Esophagus mucosa (tissue), 1 donor: ENCODE measurements at regions not wholly inside any gene's neighbourhood (a gene's known extent, or its start where the extent isn't known, plus 50 kb on each side); places are given as distances from the start of the nearest gene placed in this dataset.

ENCODE experiments used
- ATAC-seq: fragments of 200-7000 bp; cut with Tn5 transposase; one replicate; pipeline ENCODE4 v1.9.1; 2020
- donor health status: DM: yes; HTN: yes; CAD: no.

DNA sequence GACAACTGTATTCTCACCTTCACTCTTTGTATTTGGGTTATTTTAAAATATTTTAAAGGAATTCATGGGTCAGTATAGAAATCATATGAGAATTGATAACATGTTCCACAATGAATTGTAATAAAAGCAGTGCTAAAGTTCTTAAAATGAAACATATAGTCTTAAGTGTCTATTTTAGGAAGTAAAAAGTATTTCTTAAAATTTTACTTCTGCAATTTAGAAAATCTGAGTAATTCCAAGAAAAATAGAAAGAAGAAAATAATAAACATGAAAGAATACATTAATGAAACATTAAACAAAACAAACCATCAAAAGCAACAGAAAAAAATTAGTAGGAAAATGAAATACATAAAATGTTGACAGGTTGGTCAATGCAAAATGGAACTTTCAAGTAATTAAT lies 332.4 kb downstream of the ETS1 start:
- ATAC-seq = no peak

DNA sequence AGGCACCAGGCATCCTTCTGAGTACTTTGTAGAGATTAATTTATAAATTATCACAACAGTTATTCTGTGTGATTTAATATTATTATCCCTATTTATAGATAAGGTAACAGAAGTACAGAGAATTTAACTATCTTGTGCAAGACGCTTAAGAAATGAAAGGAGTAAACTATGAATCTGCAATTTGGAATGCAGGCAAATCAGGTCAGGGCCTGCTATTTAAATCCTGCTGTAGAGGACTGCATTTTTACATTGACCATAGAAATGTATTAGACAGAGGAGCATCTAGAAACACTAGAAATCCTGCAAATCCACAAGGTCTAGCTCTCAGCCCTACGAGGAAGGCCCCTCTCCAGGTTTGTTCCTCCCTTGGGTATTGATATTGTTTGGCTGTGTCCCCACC lies 336.2 kb downstream of the ETS1 start:
- ATAC-seq = no peak

DNA sequence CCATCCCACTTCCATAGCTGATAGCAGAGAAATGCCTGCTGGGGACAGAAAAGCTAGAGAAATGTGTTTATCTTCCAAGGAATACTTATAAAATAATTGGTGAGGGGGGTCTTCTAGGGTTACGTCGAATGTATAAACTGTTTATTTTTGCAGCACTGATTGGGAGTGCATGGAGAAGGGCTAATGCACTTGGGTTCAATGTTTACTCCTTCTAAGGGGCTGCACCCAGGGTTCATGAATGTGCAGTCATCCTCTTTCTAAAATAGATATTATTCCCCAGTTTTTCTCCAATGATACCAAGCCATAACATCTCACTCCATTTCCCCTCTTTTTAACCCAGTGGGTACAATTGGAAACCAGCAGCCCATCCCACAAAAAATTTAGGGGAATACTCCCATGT lies 336.9 kb downstream of the ETS1 start:
- no peak for ATAC-seq

DNA sequence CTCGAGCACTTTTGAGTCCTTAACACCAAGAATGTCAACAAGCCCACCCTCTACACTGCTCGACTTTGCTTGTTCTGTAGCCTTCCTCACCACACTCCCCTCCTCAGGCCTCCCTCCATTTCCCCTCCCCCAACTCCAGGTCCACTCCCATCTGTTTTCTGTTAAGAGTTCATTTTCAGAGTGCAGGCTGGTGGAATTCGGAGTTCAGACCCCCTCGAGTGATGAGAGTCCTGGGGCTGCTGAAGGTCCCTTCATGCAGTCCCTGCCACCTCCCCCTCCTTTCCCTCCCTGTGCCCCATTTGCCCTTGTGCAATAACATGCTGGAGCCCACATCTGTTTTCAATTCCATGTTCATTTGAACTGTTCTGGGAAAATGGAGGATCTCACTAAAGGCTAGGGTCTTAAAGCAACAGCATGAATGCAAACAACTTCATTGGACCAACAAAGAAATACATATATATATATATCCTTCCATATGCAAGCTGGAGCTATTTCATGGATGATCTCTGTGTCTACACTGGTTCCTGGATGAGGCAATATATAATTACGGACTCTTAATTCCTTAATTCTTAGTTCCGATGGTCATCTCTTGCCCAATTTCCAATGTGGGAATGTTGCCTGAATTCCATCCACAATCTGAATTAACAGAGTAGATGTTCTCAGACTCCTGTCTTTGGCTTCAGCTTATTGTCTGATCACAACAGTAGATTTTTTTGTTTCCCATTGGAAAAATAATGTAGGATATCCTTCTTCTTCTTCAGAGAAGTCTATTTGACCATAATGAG lies 340.4 kb downstream of the ETS1 start:
- ATAC-seq = no peak

DNA sequence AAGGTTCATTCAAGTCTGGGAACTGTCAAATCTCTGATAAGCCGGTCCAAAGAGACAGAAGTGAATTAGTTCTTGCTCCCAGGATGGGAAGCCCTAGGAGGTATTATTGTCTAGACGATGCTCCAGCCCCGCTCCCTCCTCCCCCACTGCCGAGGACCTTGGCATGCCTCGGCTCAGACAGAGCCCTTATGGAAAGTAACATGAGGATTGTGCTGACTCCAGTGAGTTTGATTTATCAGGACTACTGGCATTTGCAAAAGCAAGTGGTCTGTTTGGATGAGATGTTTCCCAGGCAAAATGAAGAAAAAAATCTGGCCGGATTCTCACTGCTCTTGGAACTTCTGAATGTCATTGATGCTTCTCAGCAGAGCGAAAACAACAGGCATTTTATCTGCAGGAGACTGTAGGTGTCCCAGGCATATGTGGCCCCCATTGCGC lies 341.0 kb downstream of the ETS1 start:
- ATAC-seq = no peak

DNA sequence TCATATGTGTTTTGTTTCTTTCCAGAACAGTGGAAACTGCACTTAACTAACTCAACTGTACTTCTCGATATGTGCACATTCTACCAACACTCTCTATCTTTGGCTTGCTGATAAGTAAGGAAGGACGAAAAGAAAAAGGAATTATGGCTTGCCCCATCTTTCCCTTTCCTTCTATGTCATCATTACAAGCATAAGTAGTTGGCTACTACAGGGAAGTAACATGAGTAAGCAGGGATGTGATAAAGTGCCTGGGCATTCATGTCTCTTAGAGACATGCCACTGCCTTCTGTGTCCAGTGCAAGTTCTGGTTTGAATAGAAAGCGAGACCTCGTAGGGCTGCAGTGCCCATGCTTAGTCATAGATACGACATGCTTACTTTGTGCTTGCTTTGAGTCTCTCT lies 342.5 kb downstream of the ETS1 start:
- ATAC-seq = no peak

DNA sequence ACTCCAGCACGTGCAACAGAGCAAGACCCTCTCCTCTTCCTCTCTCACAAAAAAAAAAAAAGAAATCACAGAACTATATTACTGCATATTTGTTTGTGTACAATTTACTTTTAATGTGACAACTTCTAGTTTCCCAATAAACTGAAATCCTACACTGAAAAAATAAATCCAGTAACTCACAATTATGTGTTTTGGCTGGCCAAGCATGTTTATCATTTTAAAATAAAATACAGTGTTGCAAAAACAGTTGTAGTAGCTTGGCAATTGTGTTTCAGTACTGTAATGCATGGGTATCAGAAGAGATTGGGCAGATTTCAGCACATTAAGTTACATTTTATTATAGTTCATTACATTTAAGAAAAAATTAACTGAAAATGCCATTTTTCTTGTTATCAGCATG lies 344.9 kb downstream of the ETS1 start:
- ATAC-seq = no peak

DNA sequence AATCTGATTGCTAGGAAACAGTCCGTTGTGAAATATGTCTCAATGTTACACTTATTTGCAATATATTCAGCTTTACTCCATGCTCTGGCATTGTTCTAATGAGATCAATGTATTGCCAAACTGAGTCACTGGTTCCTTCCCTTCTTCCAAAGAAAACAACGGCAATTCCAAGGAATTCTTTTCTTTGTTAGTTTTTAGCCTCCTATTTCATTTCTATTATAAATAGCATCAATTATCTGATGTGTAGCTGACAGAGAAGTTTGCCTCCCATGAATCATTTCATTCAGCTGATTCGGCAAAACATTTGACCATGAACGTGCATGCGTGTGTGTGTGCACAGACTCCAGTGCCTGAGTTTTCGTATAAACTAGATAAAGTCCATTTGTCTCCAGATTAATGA lies 346.8 kb downstream of the ETS1 start:
- ATAC-seq = no peak

DNA sequence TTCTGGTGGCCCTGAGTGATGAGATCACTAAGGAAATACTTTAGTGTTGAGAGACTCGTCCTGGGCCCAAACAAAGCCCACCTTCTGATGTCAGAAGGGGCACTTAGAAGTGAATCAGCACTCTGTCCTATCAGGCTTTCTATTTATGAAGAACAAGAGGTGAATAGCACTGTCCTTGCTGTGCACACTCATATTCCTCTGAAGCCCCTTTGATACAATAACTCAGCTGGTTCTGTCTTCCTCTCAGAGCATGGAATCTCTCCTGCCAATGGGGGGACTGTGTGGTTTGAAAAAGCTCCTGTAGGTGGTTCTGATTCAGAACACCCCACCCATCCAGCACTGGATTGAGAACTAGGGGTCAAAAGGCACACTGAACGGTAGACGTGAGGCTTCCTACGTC lies 348.1 kb downstream of the ETS1 start:
- ATAC-seq = no peak

DNA sequence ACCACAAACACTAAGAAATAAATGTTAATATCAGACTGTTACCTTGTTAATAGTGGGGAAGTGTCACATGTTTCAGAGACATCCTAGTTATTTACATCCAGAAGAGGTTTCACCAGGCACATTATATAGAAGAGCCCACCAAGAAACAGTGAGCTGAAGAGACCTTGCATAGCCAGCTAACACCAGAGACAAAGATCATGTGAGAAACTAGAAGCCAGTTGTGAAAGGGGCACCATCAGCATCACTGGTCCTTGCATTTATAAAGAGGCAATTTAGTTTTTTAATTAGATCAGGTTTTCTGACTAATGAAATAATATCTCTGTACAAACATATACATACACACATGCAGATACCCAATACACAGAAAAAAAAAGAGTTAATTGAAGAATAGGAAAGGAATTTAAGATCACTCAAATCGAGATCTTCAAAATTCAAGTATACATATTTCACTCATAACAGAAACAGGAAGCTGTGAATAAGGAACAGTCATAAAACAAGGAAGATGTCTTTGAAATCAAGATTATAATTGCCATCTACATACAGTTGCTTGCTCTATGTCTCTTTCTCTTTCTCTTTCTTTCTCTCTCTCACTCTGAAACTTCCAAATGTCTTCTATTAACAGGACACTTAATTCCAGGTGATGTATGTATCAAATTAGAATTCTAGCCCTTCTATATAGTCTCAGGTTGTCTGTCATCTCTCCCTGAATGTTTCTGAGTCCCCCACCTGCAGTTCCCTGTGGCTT lies 348.7 kb downstream of the ETS1 start:
- no peak for ATAC-seq

DNA sequence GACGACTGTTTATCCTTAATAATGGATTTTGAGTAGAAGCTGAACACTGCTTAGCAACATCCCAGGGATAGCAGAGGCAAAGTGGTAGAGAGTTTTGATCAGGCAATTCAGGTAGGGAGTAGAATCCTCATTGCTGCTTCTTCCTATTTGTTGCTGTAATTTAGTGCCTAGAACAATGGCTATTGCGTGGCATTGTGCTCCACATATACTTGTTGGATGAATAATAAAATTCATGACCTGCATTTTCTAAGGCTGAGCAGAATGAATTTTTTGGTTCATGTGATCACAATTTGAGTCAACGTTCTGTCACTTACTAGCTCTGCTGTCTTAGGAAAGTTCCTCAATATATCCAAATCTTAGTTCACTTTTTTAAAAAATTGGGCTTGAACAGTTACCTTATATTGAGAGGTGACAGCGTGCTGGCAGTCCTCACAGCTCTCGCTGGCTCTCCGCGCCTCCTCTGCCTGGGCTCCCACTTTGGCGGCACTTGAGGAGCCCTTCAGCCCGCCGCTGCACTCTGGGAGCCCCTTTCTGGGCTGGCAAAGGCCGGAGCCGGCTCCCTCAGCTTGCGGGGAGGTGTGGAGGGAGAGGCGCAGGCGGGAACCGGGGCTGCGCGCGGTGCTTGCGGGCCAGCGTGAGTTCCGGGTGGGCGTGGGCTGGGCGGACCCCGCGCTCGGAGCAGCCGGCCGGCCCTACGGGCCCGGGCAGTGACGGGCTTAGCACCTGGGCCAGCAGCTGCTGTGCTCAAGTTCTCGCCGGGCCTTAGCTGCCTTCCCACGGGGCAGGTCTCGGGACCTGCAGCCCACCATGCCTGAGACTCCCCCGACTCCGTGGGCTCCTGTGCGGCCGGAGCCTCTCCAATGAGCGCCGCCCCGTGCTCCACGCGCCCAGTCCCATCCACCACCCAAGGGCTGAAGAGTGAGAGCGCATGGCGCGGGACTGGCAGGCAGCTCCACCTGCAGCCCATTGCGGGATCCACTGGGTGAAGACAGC lies 350.6 kb downstream of the ETS1 start:
- no peak for ATAC-seq

DNA sequence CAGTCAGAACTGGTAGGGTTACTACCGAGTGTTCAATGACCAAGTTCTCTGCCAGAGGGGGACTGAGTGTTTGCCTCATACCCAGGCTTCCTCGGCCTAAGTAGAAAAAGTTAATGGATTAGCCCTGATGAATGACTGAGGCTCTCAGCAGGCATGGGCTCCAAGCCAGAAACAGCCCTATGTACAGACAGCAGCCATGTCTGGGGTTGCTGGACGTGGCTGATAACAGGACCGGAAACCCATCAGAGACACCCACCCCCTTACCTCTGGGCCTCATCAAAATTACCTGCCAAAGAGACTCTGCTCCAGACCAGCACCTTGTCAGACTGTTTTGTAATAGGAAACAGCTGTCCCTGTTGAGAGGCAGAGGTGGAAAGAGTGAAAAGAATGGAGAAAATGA lies 351.4 kb downstream of the ETS1 start:
- no peak for ATAC-seq

DNA sequence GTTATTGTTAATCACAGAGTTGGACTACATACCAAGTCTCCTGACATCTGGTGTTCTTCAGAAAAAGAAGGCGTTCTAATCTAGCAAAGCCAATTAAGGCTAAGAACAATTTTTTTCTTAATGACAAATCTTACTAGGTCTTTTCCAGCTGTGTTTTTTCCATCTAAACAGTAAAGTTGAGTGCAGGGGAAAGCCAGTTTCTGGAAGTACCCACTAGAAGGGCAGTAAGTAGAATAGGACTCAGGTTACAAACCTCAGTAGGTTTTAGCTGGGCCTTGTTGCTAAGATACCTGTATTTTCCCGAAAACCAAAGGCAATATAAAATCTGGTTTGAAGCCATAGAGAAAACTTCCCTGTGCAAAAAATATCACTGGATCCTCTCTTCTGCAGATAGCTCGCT lies 351.9 kb downstream of the ETS1 start:
- ATAC-seq = no peak

DNA sequence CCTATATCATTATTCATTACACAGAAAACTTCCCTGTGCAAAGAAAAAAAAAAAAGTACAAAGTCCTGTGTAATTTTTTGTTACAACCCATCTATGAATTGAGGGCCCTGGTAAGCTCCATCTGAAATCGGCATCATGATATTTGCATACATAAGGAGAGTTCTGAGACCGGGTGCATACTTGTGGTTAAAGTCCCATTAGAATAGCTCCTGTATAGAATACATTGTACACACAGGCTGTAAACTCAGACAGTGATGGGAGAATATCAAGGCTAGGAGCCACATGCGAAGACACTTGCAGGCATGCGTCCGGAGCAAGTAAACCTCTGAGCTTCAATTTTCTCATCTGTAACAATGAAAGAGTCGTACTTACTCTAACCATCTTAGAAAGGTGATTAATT lies 353.2 kb downstream of the ETS1 start:
- ATAC-seq = no peak

DNA sequence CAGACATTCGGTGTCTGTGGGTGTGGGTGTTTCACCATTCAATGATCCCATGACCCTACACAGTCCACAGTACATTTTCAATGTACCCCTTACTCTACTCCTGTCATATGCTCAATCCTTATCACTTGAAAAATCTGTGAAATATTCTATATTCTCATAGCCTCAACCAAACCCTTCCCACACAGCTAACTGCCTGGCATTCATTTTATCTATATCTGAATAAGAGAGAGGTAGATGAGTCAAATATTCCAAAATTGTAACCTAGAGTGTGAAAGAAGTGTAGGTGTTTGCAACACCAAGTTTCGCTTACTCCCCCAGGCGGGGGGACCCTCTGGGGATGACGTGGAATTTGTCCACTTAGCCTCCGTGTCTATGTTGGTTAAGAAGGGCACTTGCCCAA lies 354.8 kb downstream of the ETS1 start:
- ATAC-seq = no peak

DNA sequence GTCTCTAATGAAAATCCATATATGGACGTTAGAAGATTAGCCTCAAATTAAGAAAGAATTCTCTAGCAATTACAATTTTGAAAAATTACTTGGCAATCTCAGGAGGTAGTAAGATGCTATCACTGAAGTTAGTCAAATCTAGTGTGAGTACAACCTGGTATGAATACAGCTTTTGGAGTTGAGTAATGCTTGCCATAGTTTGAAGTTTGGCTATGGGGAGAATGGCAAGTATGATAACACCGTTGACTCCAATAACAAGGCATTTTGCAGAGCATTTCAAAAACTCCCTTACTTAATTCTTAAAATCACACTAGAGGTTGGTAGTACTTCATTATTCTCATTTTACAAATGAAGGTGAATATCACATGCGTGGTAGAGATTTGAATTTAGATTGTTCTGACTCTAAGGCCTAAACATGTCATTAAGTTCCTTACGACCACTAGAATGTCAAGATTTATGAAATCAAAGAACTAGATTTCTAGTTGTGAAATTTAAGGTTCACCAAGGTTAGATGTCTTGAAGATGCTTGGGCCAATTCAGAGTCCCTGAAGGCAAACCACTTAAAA lies 355.4 kb downstream of the ETS1 start:
- no peak for ATAC-seq

DNA sequence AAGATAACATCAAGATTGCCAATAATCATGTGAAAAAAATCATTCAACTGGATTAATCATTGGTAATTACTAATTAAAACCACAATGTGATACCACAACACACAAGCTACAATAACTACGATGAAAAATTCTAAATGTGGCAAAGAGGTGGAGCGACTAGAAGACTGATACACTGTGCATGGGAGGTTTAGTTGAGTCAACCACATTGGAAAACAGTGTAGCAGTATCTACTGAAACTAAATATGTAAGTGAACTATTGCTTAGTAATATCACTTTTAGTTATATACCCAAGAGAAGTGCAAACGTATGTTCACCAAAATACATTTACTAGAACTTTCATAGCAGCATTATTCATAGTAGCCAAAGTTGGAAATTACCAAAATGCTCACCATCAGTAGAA lies 359.9 kb downstream of the ETS1 start:
- ATAC-seq = no peak

DNA sequence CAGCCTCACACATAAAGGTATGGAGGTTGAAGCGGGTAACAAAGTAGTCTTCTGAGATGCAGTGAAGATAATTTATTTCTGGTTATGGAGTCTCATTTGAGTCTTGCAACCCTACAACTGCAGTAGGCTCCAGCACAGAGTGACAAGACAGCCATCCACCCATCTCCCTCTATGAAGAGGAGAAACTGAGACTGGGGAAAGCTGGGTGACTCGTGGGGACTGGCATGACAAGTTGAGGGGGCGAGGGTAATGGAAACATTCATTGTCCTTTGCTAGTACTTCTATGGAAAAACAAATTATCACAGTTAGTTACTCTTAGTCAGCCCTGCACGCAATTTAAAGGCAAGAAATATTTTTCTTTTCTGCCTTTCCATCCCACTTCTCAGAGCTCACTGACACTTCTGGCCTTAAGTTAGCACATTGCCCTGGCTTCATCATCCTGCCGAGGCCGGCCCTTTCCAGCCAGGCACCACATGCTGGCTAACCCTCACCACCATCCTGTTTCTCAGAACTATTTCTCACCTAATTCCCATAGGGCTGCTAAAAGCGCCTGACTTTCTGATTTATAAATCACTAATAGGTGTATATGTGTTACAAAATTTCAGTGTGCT lies 361.1 kb downstream of the ETS1 start:
- ATAC-seq = no peak

DNA sequence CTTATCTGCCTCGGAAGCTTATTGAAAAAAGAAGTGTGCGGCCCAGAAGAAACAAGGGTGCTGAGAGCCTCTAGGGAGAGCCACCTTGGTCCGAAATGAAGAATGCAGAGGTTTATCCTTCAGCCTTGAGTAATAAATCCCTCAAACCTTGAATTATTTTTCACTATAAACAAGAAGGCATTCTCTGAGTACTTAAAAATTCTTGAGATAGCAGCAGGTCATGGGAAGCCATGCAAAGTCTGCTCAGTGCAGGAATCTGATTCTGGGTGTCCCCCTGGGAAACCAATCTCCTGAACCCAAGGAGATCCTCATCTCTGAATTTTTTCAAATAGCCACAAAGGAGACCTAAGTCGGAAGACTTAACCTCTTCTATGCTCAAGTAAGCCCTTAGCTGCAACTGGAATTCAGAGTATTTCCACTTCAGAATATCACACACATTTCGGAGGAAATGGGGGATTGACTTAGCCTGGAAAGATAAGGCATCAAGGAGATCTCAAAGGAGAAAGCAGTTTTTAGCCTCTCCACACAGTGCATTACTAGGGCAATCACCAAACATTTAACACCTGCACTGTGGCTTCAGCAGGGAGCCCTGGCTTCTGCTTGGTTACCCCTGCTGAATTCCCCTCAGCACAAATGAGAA lies 365.0 kb downstream of the ETS1 start:
- ATAC-seq = no peak

DNA sequence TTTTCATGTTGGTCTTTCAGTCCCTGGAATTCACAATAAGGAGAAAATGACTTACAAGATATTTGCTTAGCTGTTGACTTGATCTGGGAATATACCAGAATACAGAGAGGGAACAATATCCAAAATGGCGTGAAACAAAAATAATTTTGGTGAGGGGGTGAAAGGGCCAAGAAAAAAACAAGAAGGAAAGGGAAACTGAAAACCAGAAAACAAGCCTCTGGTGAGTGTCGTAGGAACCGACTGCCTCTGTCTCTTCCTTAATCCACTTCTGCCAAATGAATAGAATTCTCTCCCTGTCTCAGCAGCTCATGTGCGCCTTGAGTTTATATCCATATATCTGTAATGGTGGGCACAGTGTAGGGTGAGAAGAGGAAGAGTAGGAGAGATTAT lies 367.6 kb downstream of the ETS1 start:
- ATAC-seq = no peak

DNA sequence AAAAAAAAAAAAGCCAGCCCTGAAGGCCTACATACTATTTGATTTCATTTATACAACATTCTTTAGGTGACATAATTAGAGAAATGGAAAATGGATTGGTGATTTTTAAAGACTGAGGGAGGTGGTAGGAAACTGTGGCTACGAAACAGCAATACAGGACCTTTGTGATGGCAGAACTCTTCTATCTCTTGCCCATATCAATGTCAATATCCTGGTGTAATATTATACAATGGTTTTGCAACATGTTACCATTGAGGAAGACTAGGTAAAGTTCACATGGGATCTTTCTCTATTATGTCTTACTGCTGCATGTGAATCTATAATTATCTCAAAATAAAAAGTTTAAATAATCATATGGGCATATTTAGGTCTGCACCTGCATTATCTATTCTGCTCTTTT lies 371.2 kb downstream of the ETS1 start:
- ATAC-seq = no peak
